ENCODE measurements at regions not wholly inside any gene's neighbourhood (a gene's known extent, or its start where the extent isn't known, plus 50 kb on each side); places are given as distances from the start of the nearest gene placed in this dataset.
"Not testable (repeated sequence)": the region's sequence is repeated elsewhere in the genome, so short reads cannot be mapped to it uniquely, and the experiment has no call there.

- DNase-seq, result no peak
- Mint-ChIP-seq H3K4me1 (no peaks in the 10 kb centered on the region), H3K27ac (no peak overlapping the region), H3K4me3 (no peak overlapping the region), H3K36me3 (no peaks in the 10 kb centered on the region), H3K27me3 (peaks cover 3% of the 10 kb centered on the region), H3K9me3 (no peaks in the 10 kb centered on the region)
These were observed 226.4 kb downstream of the FAT3 start for GRCh38 chr11:92451063-92451462.

GRCh38 chr11:92453055-92453454 lies 228.4 kb downstream of the FAT3 start:
- Mint-ChIP-seq H3K9me3 (no peaks in the 10 kb centered on the region), H3K4me1 (no peaks in the 10 kb centered on the region), H3K4me3 (no peak overlapping the region), H3K36me3 (no peaks in the 10 kb centered on the region), H3K27ac (no peak overlapping the region), H3K27me3 (peaks cover 3% of the 10 kb centered on the region)
- DNase-seq, result no peak

GRCh38 chr11:92455210-92455790 lies 230.7 kb downstream of the FAT3 start:
- no peak overlapping the region for H3K27ac Mint-ChIP-seq
- H3K36me3 Mint-ChIP-seq, result no peaks in the 10 kb centered on the region
- no peaks in the 10 kb centered on the region for H3K4me1 Mint-ChIP-seq
- H3K9me3 Mint-ChIP-seq, result no peaks in the 10 kb centered on the region
- no peak overlapping the region for H3K4me3 Mint-ChIP-seq
- H3K27me3 Mint-ChIP-seq, result peaks cover 3% of the 10 kb centered on the region
- no peak for DNase-seq

DNA sequence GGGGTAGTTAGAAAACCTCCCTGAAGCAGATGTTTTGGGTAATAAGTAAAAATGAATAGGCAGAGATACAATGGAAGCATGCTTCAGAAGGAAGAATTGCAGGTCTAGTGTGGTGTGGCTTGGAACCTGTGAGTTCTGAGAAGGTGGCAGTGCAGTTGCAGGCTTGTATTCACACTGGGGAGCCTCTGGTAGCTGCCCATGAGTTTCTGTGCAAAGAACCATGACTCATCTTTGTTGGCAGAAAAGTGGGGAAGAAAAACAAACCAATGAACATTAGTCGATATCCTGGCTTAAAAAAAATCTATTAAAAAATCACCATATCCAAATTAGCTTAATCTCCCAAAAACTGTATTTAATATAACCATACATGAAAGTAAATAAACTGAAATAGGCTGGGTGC lies 232.6 kb downstream of the FAT3 start:
- Mint-ChIP-seq H3K27me3 (peaks cover under 1% of the 10 kb centered on the region), H3K9me3 (no peaks in the 10 kb centered on the region), H3K27ac (no peak overlapping the region), H3K36me3 (no peaks in the 10 kb centered on the region), H3K4me1 (no peaks in the 10 kb centered on the region), H3K4me3 (no peak overlapping the region)
- DNase-seq, result no peak

GRCh38 chr11:92458486-92458885 lies 233.9 kb downstream of the FAT3 start:
- no peaks in the 10 kb centered on the region for H3K9me3 Mint-ChIP-seq
- no peak overlapping the region for H3K27ac Mint-ChIP-seq
- DNase-seq, result no peak
- H3K4me1 Mint-ChIP-seq, result no peaks in the 10 kb centered on the region
- no peaks in the 10 kb centered on the region for H3K27me3 Mint-ChIP-seq
- no peaks in the 10 kb centered on the region for H3K36me3 Mint-ChIP-seq
- H3K4me3 Mint-ChIP-seq, result no peak overlapping the region

DNA sequence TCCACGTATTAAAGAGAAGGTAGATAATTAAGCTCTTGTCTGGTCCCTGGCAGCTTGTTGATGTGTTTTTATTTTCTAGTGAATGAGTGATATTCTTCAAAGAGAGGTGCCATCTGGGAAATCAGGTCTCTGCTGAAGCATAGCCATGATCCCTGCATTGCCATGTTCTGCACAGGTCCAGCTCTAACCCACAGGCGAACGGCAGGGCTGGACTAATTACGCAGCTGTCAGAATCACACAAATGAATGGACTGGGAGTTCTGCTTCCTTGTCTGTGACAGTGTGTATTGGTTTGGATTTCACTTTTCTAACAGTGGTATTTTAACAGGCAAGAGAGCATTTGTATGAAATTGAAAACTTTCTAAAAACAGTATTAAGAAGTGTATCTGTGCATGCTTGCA lies 235.6 kb downstream of the FAT3 start:
- DNase-seq, result no peak
- Mint-ChIP-seq H3K9me3 (no peaks in the 10 kb centered on the region), H3K4me3 (no peak overlapping the region), H3K4me1 (no peaks in the 10 kb centered on the region), H3K27me3 (no peaks in the 10 kb centered on the region), H3K36me3 (no peaks in the 10 kb centered on the region), H3K27ac (no peak overlapping the region)

DNA sequence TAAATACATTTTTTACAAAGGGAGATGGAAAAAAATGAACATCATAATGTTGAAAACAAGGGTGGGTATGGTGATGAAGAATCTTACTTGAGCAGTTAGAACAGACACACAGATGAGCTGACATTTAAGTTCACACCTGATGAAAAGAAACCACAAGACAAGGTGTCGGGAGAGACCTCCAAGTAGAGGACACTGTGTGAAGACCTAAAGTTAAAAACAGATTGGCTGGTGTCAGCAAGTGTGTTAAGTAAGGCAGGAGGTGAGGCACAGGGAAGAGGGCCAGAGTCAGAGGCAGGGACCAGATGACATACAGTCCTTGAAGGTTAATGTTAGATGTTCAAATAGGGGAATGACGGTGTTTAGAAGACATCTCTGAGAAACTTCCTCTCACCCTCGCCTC lies 236.8 kb downstream of the FAT3 start:
- H3K4me1 Mint-ChIP-seq, result no peaks in the 10 kb centered on the region
- no peak overlapping the region for H3K4me3 Mint-ChIP-seq
- H3K9me3 Mint-ChIP-seq, result no peaks in the 10 kb centered on the region
- H3K27ac Mint-ChIP-seq, result no peak overlapping the region
- DNase-seq, result no peak
- H3K27me3 Mint-ChIP-seq, result no peaks in the 10 kb centered on the region
- H3K36me3 Mint-ChIP-seq, result no peaks in the 10 kb centered on the region

DNA sequence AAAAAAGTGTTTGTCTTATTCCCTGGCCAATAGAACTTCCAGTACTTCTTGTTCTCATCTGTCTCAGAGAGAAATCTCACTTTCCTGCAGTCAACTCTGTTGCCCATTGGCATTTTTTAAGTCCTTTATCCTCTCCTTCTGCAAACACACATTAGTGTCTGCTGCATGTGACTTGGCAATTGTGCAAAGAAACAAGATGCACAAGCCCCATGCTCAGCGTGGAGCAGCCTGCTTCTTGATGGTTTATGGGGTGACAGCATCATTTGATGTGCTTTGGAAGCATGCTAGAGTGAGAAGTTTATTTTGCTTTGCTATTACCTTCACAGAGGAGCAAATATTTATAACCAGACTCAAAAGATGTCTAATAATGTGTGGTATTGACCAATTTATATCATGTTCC lies 238.2 kb downstream of the FAT3 start:
- no peak for DNase-seq
- H3K27me3 Mint-ChIP-seq, result no peaks in the 10 kb centered on the region
- H3K4me1 Mint-ChIP-seq, result no peaks in the 10 kb centered on the region
- H3K9me3 Mint-ChIP-seq, result peaks cover 1% of the 10 kb centered on the region
- no peaks in the 10 kb centered on the region for H3K36me3 Mint-ChIP-seq
- H3K4me3 Mint-ChIP-seq, result no peak overlapping the region
- H3K27ac Mint-ChIP-seq, result no peak overlapping the region

DNA sequence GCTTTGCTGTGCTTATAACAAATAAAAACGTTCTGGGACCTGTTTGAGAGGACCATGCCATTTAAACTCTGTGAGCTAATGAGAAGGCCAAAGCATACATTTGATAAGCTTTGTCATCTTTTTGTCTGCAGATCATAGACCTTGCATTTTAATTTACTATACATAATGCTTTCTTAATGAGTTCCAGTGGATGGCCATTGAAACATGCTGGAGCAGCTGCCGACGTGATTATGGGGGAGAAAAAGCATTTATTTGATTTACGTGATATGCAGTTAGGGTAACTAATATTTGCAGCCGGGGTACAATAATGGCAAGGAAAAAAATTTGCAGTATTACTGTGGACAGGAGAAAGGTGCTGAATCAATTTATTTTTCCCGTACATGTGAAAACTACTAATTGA lies 240.2 kb downstream of the FAT3 start:
- Mint-ChIP-seq H3K36me3 (no peaks in the 10 kb centered on the region), H3K27ac (no peak overlapping the region), H3K9me3 (peaks cover 4% of the 10 kb centered on the region), H3K4me3 (no peak overlapping the region), H3K27me3 (no peaks in the 10 kb centered on the region), H3K4me1 (no peaks in the 10 kb centered on the region)
- no peak for DNase-seq

DNA sequence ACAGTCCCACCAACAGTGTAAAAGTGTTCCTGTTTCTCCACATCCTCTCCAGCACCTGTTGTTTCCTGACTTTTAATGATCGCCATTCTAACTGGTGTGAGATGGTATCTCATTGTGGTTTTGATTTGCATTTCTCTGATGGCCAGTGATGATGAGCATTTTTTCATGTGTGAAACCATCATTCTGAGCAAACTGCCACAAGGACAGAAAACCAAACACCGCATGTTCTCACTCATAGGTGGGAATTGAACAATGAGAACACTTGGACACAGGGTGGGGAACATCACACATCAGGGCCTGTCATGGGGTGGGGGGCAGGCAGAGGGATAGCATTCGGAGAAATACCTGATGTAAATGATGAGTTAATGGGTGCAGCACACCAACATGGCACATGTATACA lies 240.8 kb downstream of the FAT3 start:
- not testable (repeated sequence) for H3K36me3 Mint-ChIP-seq, H3K4me1 Mint-ChIP-seq, H3K27ac Mint-ChIP-seq, H3K27me3 Mint-ChIP-seq, H3K4me3 Mint-ChIP-seq, H3K9me3 Mint-ChIP-seq, DNase-seq

GRCh38 chr11:92473736-92474135 lies 249.1 kb downstream of the FAT3 start:
- Mint-ChIP-seq H3K4me1 (no peaks in the 10 kb centered on the region), H3K27ac (no peak overlapping the region), H3K27me3 (no peaks in the 10 kb centered on the region), H3K4me3 (no peak overlapping the region), H3K36me3 (no peaks in the 10 kb centered on the region), H3K9me3 (no peaks in the 10 kb centered on the region)
- no peak for DNase-seq

- no peak for DNase-seq
- H3K4me1 Mint-ChIP-seq, result no peaks in the 10 kb centered on the region
- no peak overlapping the region for H3K27ac Mint-ChIP-seq
- H3K4me3 Mint-ChIP-seq, result no peak overlapping the region
- no peaks in the 10 kb centered on the region for H3K36me3 Mint-ChIP-seq
- H3K27me3 Mint-ChIP-seq, result no peaks in the 10 kb centered on the region
- H3K9me3 Mint-ChIP-seq, result no peaks in the 10 kb centered on the region
These were observed 250.7 kb downstream of the FAT3 start for GRCh38 chr11:92475316-92475715.

GRCh38 chr11:92475819-92476218 lies 251.2 kb downstream of the FAT3 start:
- H3K4me3 Mint-ChIP-seq, result no peak overlapping the region
- H3K36me3 Mint-ChIP-seq, result no peaks in the 10 kb centered on the region
- no peaks in the 10 kb centered on the region for H3K27me3 Mint-ChIP-seq
- no peaks in the 10 kb centered on the region for H3K9me3 Mint-ChIP-seq
- no peak for DNase-seq
- no peaks in the 10 kb centered on the region for H3K4me1 Mint-ChIP-seq
- H3K27ac Mint-ChIP-seq, result no peak overlapping the region

GRCh38 chr11:92477686-92478085 lies 253.1 kb downstream of the FAT3 start:
- Mint-ChIP-seq H3K4me3 (no peak overlapping the region), H3K27me3 (no peaks in the 10 kb centered on the region), H3K27ac (no peak overlapping the region), H3K9me3 (no peaks in the 10 kb centered on the region), H3K4me1 (no peaks in the 10 kb centered on the region), H3K36me3 (no peaks in the 10 kb centered on the region)
- DNase-seq, result no peak

GRCh38 chr11:92480499-92480898 lies 255.9 kb downstream of the FAT3 start:
- no peaks in the 10 kb centered on the region for H3K36me3 Mint-ChIP-seq
- H3K4me1 Mint-ChIP-seq, result no peaks in the 10 kb centered on the region
- H3K27me3 Mint-ChIP-seq, result no peaks in the 10 kb centered on the region
- no peak overlapping the region for H3K4me3 Mint-ChIP-seq
- no peak for DNase-seq
- no peak overlapping the region for H3K27ac Mint-ChIP-seq
- no peaks in the 10 kb centered on the region for H3K9me3 Mint-ChIP-seq

- H3K36me3 Mint-ChIP-seq, result no peaks in the 10 kb centered on the region
- H3K4me1 Mint-ChIP-seq, result no peaks in the 10 kb centered on the region
- no peaks in the 10 kb centered on the region for H3K9me3 Mint-ChIP-seq
- no peak overlapping the region for H3K4me3 Mint-ChIP-seq
- H3K27ac Mint-ChIP-seq, result no peak overlapping the region
- DNase-seq, result no peak
- no peaks in the 10 kb centered on the region for H3K27me3 Mint-ChIP-seq
These were observed 258.0 kb downstream of the FAT3 start for GRCh38 chr11:92482492-92483060.

Data from activated naive CD8-positive, alpha-beta T cell treated with anti-CD3 and anti-CD28 coated beads for 36 hours (primary cell).